H1 (cell line): ENCODE measurements at regions not wholly inside any gene's neighbourhood (a gene's known extent, or its start where the extent isn't known, plus 50 kb on each side); places are given as distances from the start of the nearest gene placed in this dataset.

Source experiments
- CTCF ChIA-PET: fragments of 300-600 bp; sonication (Branson Sonifier 250); formaldehyde crosslinking; loops from one replicate; lab custom pipeline; 2021; ENCODE audit not compliant: partially characterized antibody; lab: Charles Lee
- POLR2A ChIA-PET: fragments of 300-600 bp; sonication (Branson Sonifier 250); formaldehyde crosslinking; loops from one replicate; lab custom pipeline; 2021; ENCODE audit warnings: inconsistent platforms; ENCODE audit not compliant: partially characterized antibody; lab: Charles Lee
- DNase-seq, 2 experiments: peaks; one replicate each; pipeline versions ENCODE4 v3.0.0 to v3.0.0-alpha.2; 2010 to 2022; ENCODE audit warnings: low spot score in 2 of 2, low read depth in 1 of 2, mixed read lengths in 1 of 2
- FAIRE-seq: peaks from 2 replicates; lab custom pipeline; 2011; peaks lifted over from hg19 to GRCh38; lab: Jason Lieb, UNC
- H2AFZ ChIP-seq: 2 replicates; pipeline ENCODE4 v1.8.1; 2012; ENCODE audit warnings: low read length, inconsistent platforms
- H2AK5ac ChIP-seq: 2 replicates; pipeline ENCODE4 v1.6.1; 2013; ENCODE audit warnings: low read depth, low read length
- H2BK120ac ChIP-seq: replicated peaks from 2 replicates; pipeline ENCODE3; 2013; ENCODE audit warnings: low read depth, low read length, inconsistent platforms
- H2BK12ac ChIP-seq: 2 replicates; pipeline ENCODE4 v1.6.1; 2013; ENCODE audit warnings: low read depth, low read length
- H2BK15ac ChIP-seq: 2 replicates; pipeline ENCODE4 v1.6.1; 2013; ENCODE audit warnings: low read length
- H2BK20ac ChIP-seq: 2 replicates; pipeline ENCODE4 v1.6.1; 2013; ENCODE audit warnings: low read length
- H2BK5ac ChIP-seq: 2 replicates; pipeline ENCODE4 v1.6.1; 2013; ENCODE audit warnings: low read depth, low read length
- H3K14ac ChIP-seq: 2 replicates; pipeline ENCODE4 v1.6.1; 2013; ENCODE audit warnings: inconsistent platforms; ENCODE audit not compliant: insufficient read length
- H3K18ac ChIP-seq: 2 replicates; pipeline ENCODE4 v1.6.1; 2013; ENCODE audit warnings: low read length; ENCODE audit errors: extremely low read depth
- H3K23ac ChIP-seq: 2 replicates; pipeline ENCODE4 v1.6.1; 2013; ENCODE audit warnings: inconsistent platforms; ENCODE audit not compliant: insufficient read length
- H3K23me2 ChIP-seq: 2 replicates; pipeline ENCODE4 v1.6.1; 2013; ENCODE audit warnings: low read depth, low read length
- H3K27ac ChIP-seq: 2 replicates; pipeline ENCODE4 v1.6.1; 2011; ENCODE audit warnings: low read depth, low read length, inconsistent platforms
- H3K27me3 ChIP-seq, 4 experiments: replicated peaks in 1 of 4; 1 replicate in 1 of 4; 2 replicates in 3 of 4; pipeline versions ENCODE4 v1.6.1 to v1.8.1; 2011 to 2013; ENCODE audit warnings: low read length in 3 of 4, mild to moderate bottlenecking in 3 of 4, inconsistent platforms in 2 of 4, mixed read lengths in 2 of 4, moderate library complexity in 1 of 4; ENCODE audit not compliant: control insufficient read depth in 3 of 4, insufficient read depth in 3 of 4; ENCODE audit errors: extremely low read depth in 1 of 4
- H3K36me3 ChIP-seq, 4 experiments: 2 replicates each; pipeline versions ENCODE4 v1.6.1 to v1.8.1; 2011 to 2013; ENCODE audit warnings: mild to moderate bottlenecking in 4 of 4, low read length in 3 of 4, moderate library complexity in 2 of 4, control low read depth in 1 of 4, inconsistent platforms in 1 of 4; ENCODE audit not compliant: insufficient read depth in 4 of 4, control insufficient read depth in 2 of 4
- H3K4ac ChIP-seq: replicated peaks from 2 replicates; pipeline ENCODE3; 2013; ENCODE audit warnings: low read length, low read depth, mixed read lengths, inconsistent platforms; ENCODE audit not compliant: insufficient read length
- H3K4me1 ChIP-seq, 4 experiments: replicated peaks in 1 of 4; 1 replicate in 1 of 4; 2 replicates in 3 of 4; pipeline versions ENCODE4 v1.6.1 to v1.8.1; 2011 to 2013; ENCODE audit warnings: low read length in 3 of 4, inconsistent platforms in 2 of 4, mixed read lengths in 1 of 4; ENCODE audit not compliant: insufficient read depth in 4 of 4, control insufficient read depth in 3 of 4
- H3K4me2 ChIP-seq, 2 experiments: 2 replicates each; pipeline versions ENCODE4 v1.6.1 to v1.8.1; 2011 to 2013; ENCODE audit warnings: low read depth in 2 of 2, low read length in 2 of 2, control low read depth in 1 of 2, inconsistent platforms in 1 of 2, mild to moderate bottlenecking in 1 of 2; ENCODE audit not compliant: insufficient read depth in 1 of 2
- H3K4me3 ChIP-seq, 4 experiments: fragments of 200-600, 300-600 bp in 1 of 4; sonication (generic), shearing (Covaris generic), sonication (Bioruptor Twin) in 1 of 4; 2 replicates each; pipeline versions ENCODE4 v1.5.1 to v1.8.1; 2011 to 2016; ENCODE audit warnings: low read length in 4 of 4, low read depth in 3 of 4, control low read depth in 2 of 4, inconsistent platforms in 2 of 4, mild to moderate bottlenecking in 2 of 4, mixed read lengths in 1 of 4, moderate library complexity in 1 of 4; ENCODE audit not compliant: insufficient read depth in 2 of 4; ENCODE audit errors: extremely low read depth in 1 of 4
- H3K56ac ChIP-seq: replicated peaks from 2 replicates; pipeline ENCODE3; 2013; ENCODE audit warnings: low read depth, mild to moderate bottlenecking, mixed read lengths, low read length, inconsistent platforms; ENCODE audit not compliant: insufficient read length
- H3K79me1 ChIP-seq: 2 replicates; pipeline ENCODE4 v1.6.1; 2013; ENCODE audit warnings: low read depth, low read length, control low read depth
- H3K79me2 ChIP-seq, 2 experiments: 2 replicates each; pipeline versions ENCODE4 v1.6.1 to v1.8.1; 2012 to 2013; ENCODE audit warnings: low read length in 2 of 2, mild to moderate bottlenecking in 2 of 2, inconsistent platforms in 1 of 2; ENCODE audit not compliant: insufficient read depth in 2 of 2, control insufficient read depth in 1 of 2
- H3K9ac ChIP-seq, 4 experiments: replicated peaks in 1 of 4; 1 replicate in 1 of 4; 2 replicates in 3 of 4; pipeline versions ENCODE4 v1.6.1 to v1.8.1; 2011 to 2013; ENCODE audit warnings: low read depth in 3 of 4, low read length in 3 of 4, control low read depth in 2 of 4, mild to moderate bottlenecking in 2 of 4, moderate library complexity in 2 of 4, inconsistent platforms in 1 of 4; ENCODE audit errors: extremely low read depth in 1 of 4
- H3K9me3 ChIP-seq, 2 experiments: 2 replicates each; pipeline versions ENCODE4 v1.6.1 to v1.8.1; 2012 to 2013; ENCODE audit warnings: mild to moderate bottlenecking in 2 of 2, moderate library complexity in 2 of 2, control low read depth in 1 of 2, inconsistent platforms in 1 of 2, low read depth in 1 of 2, low read length in 1 of 2, mixed read lengths in 1 of 2; ENCODE audit not compliant: insufficient read depth in 2 of 2
- H4K20me1 ChIP-seq, 2 experiments: replicated peaks in 1 of 2; 2 replicates each; pipeline versions ENCODE3 to v1.8.1; 2011 to 2013; ENCODE audit warnings: inconsistent platforms in 2 of 2, low read length in 2 of 2, mild to moderate bottlenecking in 1 of 2; ENCODE audit not compliant: insufficient read depth in 2 of 2, control insufficient read depth in 1 of 2
- H4K5ac ChIP-seq: 2 replicates; pipeline ENCODE4 v1.6.1; 2013; ENCODE audit warnings: low read length, low read depth, mixed read lengths, inconsistent platforms; ENCODE audit not compliant: insufficient read length
- H4K8ac ChIP-seq: 2 replicates; pipeline ENCODE4 v1.8.0; 2013; ENCODE audit warnings: mild to moderate bottlenecking, moderate library complexity, low read length, inconsistent platforms; ENCODE audit not compliant: insufficient read depth; ENCODE audit errors: extremely low read depth
- H4K91ac ChIP-seq: replicated peaks from 2 replicates; pipeline ENCODE3; 2013; ENCODE audit warnings: low read length, mixed read lengths, inconsistent platforms; ENCODE audit not compliant: insufficient read length
- CHD1 ChIP-seq: IDR thresholded peaks from 2 replicates; pipeline ENCODE4 v1.6.1; 2012; ENCODE audit warnings: low read depth, low read length, improper control_type of control experiment
- GTF2F1 ChIP-seq: IDR thresholded peaks from 2 replicates; pipeline ENCODE4 v1.6.1; 2012; ENCODE audit warnings: low read depth, low read length, improper control_type of control experiment, borderline replicate concordance
- WGBS, 2 experiments: shearing (Covaris generic) in 1 of 2; methylation state at CpG; one replicate each; pipeline versions ENCODE4 v1.1.6 to v1.1.7; 2013 to 2015; ENCODE audit warnings: low lambda C conversion rate in 2 of 2, mixed read lengths in 2 of 2, inconsistent platforms in 1 of 2, low coverage in 1 of 2, missing lambda C conversion rate in 1 of 2; ENCODE audit not compliant: insufficient replicate concordance in 2 of 2, insufficient coverage in 1 of 2, insufficient read length in 1 of 2; ENCODE audit errors: extremely low coverage in 1 of 2, missing lambda C conversion rate in 1 of 2; 5-methylcytosine and 5-hydroxymethylcytosine counted together

DNA sequence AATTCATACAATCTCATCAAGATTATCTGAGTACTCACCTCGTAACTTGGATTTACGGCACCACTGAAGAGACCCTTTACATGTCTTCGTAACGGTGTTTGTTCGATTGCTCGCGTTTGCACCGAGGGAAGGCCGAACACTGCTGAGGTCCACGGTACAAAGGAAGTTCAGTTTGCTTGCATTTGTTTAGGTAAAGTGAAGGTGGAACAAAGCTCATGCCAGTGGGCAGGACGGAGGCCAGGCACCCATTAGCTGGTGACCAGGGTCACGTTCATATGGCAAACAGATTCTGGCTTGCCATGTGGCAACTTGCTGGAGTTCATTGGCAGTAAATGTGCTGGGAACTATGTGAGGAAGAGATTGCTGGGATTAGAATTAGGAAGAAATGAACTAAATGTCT is 164.8 kb downstream of the MACROH2A1 start:
- POLR2A ChIA-PET: no interaction called here
- 97% methylated on average over 12 of the region's 12 CpGs; no CpG with 5 or more reads in 1 of the 2 experiments for WGBS, 2 experiments
- H3K14ac ChIP-seq: no peak overlapping the region
- H2BK12ac ChIP-seq: no peak overlapping the region
- H2BK120ac ChIP-seq: no peak overlapping the region
- no peak overlapping the region for H4K91ac ChIP-seq
- DNase-seq (no peak), FAIRE-seq (no peak)
- no peaks in the 10 kb centered on the region for H3K36me3 ChIP-seq
- no peak overlapping the region for H4K5ac ChIP-seq
- no peaks in the 10 kb centered on the region for H3K79me2 ChIP-seq
- H3K27ac ChIP-seq: no peak overlapping the region
- H4K20me1 ChIP-seq: no peaks in the 10 kb centered on the region
- H3K9me3 ChIP-seq: no peaks in the 10 kb centered on the region
- no peaks in the 10 kb centered on the region for H3K27me3 ChIP-seq
- no peak overlapping the region for H3K56ac ChIP-seq
- CTCF ChIA-PET: interaction anchor here (1.2 to 3.3 kb wide), 4 partner anchors 12 to 68 kb away, joined by 3 to 17 read pairs (median 5); no protein-coding TSS in a partner anchor
- H3K4ac ChIP-seq: no peak overlapping the region
- H3K4me2 ChIP-seq: no peak overlapping the region
- H3K4me1 ChIP-seq: no peaks in the 10 kb centered on the region; a peak in 2 of 7 replicates
- no peak overlapping the region for H2AFZ ChIP-seq
- no peak overlapping the region for H2BK5ac ChIP-seq
- no peak overlapping the region for H3K18ac ChIP-seq
- H3K9ac ChIP-seq: no peak overlapping the region
- no peak overlapping the region for H2AK5ac ChIP-seq
- no peak overlapping the region for H2BK15ac ChIP-seq
- H3K23me2 ChIP-seq: no peaks in the 10 kb centered on the region
- no peak overlapping the region for H4K8ac ChIP-seq
- H3K4me3 ChIP-seq: no peak overlapping the region
- no peak overlapping the region for H3K23ac ChIP-seq
- no peak overlapping the region for H2BK20ac ChIP-seq
- H3K79me1 ChIP-seq: no peaks in the 10 kb centered on the region
- no peak for TF ChIP-seq GTF2F1
- no peak for TF ChIP-seq CHD1
